ENCODE measurements at regions not wholly inside any gene's neighbourhood (a gene's known extent, or its start where the extent isn't known, plus 50 kb on each side); places are given as distances from the start of the nearest gene placed in this dataset.

DNA sequence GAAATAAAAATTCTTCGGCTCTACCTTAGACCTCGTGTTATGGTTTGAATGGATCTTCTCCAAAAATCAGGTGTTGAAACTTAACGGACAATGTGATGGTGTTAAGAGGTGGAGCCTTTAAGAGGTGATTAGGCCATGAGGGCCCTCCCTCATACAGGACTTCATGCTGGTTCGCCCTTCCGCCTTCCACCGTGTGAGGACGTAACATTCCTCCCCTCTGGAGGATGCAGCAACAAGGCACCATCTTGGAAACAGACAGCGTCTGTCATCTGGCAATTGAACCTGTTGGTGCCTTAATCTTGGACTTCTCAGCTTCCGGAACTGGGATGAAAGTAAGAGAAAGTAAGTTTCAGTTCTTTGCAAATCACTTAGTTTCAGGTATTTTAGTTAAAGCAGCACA is 126.3 kb upstream of the SPRED2 start:
- ChIA-PET CTCF (interaction anchor here (1.3 to 1.4 kb wide), 2 partner anchors 15 to 294 kb away, joined by 4 to 5 read pairs; no protein-coding TSS in a partner anchor), POLR2A (no interaction called here)
- TF ChIP-seq CTCF (IDR thresholded peaks at IDR 0.05; ENCODE audit: control extremely low read depth, extremely low read depth, low read depth, missing control alignments): no peak
- DNase-seq (ENCODE audit: extremely low spot score): no peak

- DNase-seq (ENCODE audit: extremely low spot score): no peak
- ChIA-PET CTCF (interaction anchor here (0.8 to 2.1 kb wide), 7 partner anchors 8 to 493 kb away, joined by 3 to 7 read pairs (median 3); no protein-coding TSS in a partner anchor), POLR2A (no interaction called here)
- no peak for TF ChIP-seq CTCF (IDR thresholded peaks at IDR 0.05; ENCODE audit: control extremely low read depth, extremely low read depth, low read depth, missing control alignments)
Measured at GRCh38 chr2:65557616-65558573, 125.5 kb upstream of the SPRED2 start.

- CTCF ChIA-PET: interaction anchor here (1.2 to 2.1 kb wide), 4 partner anchors 8 to 291 kb away, joined by 4 to 7 read pairs (median 4); no protein-coding TSS in a partner anchor
- TF ChIP-seq CTCF (IDR thresholded peaks at IDR 0.05; ENCODE audit: control extremely low read depth, extremely low read depth, low read depth, missing control alignments): no peak
- no peak for DNase-seq (ENCODE audit: extremely low spot score)
- POLR2A ChIA-PET: interaction anchor here (0.7 kb wide), 1 partner anchor 358 kb away, joined by 6 read pairs; no protein-coding TSS in a partner anchor
Measured at GRCh38 chr2:65554765-65555591, 122.6 kb upstream of the SPRED2 start.

GRCh38 chr2:65553504-65554074 is 121.2 kb upstream of the SPRED2 start:
- TF ChIP-seq CTCF (IDR thresholded peaks at IDR 0.05; ENCODE audit: control extremely low read depth, extremely low read depth, low read depth, missing control alignments): no peak
- DNase-seq (ENCODE audit: extremely low spot score): no peak
- CTCF ChIA-PET: interaction anchor here (0.9 to 2.1 kb wide), 5 partner anchors 9 to 290 kb away, joined by 3 to 7 read pairs (median 4); no protein-coding TSS in a partner anchor
- POLR2A ChIA-PET: no interaction called here

DNA sequence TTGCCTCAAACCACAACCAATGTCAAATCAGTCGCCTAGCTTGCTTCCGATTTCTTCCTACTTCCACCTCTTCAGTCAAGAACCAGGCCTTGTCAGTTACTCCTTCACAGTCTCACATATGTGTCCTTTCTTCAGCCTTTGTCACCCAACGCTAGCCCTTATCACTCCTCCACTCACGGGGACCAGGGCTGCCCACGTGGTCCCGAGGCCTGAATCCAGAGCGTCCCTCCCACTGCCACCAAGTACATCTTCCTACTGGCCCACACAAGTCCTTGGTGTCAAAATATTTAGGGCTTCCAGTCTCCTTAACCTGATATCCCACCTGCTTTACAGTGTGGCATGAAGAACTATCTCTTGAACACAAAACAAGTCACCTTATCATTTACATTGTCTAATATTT is 119.1 kb upstream of the SPRED2 start:
- DNase-seq (ENCODE audit: extremely low spot score): no peak
- ChIA-PET POLR2A (no interaction called here), CTCF (interaction anchor here (0.7 kb wide), 1 partner anchor 33 kb away, joined by 3 read pairs; no protein-coding TSS in a partner anchor)
- TF ChIP-seq CTCF (IDR thresholded peaks at IDR 0.05; ENCODE audit: control extremely low read depth, extremely low read depth, low read depth, missing control alignments): no peak

GRCh38 chr2:65550246-65550645 is 117.8 kb upstream of the SPRED2 start:
- POLR2A ChIA-PET: interaction anchor here (0.6 to 1.0 kb wide), 2 partner anchors 323 to 636 kb away, joined by 3 to 4 read pairs; partner anchors contain the start of gene ACTR2
- DNase-seq (ENCODE audit: extremely low spot score): peak; percentile 33
- CTCF ChIA-PET: interaction anchor here (1.5 kb wide), 1 partner anchor 285 kb away, joined by 9 read pairs; no protein-coding TSS in a partner anchor
- TF ChIP-seq CTCF (IDR thresholded peaks at IDR 0.05; ENCODE audit: control extremely low read depth, extremely low read depth, low read depth, missing control alignments): no peak

Measured in GM10248 (cell line).